ENCODE measurements at regions not wholly inside any gene's neighbourhood (a gene's known extent, or its start where the extent isn't known, plus 50 kb on each side); places are given as distances from the start of the nearest gene placed in this dataset.

- peaks cover 15% of the 10 kb centered on the region for H3K27me3 Mint-ChIP-seq (ENCODE audit: insufficient read depth, low read depth, poor library complexity)
- ATAC-seq, result no peak
Observed at GRCh38 chr12:4012977-4013968, 140.1 kb upstream of the PARP11 start.

DNA sequence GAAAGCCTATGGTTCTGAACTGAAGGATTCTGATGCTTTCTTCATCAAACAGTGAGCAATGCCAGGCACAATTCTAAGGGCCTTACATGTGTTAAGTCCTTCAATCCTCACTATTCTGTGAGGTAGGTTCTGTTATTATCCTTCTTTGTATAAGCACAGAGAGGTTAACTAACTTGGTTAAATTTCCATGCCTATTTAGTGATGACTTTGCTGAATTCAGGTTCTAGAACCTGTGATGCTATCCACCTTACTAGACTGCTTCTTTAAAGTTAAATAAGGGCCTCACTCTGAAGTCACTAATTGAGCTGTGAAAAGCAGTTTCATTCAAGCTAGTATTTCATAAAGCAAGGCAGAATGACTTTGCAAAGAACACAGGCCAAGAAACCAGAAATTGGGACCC is 138.9 kb upstream of the PARP11 start:
- H3K27me3 ChIP-seq (ENCODE audit: insufficient read depth), result no peaks in the 10 kb centered on the region
- H3K27me3 Mint-ChIP-seq (ENCODE audit: insufficient read depth, low read depth, poor library complexity), result peaks cover 10% of the 10 kb centered on the region
- no peaks in the 10 kb centered on the region for H3K79me2 ChIP-seq (replicated peaks; ENCODE audit: insufficient read depth)
- H3K9me3 Mint-ChIP-seq, result peaks cover 3% of the 10 kb centered on the region; the same call in 2 of the 3 replicates
- ATAC-seq (no peak), DNase-seq (ENCODE audit: low spot score) (no peak)
- H3K4me3 Mint-ChIP-seq, result no peak overlapping the region
- H3K4me1 Mint-ChIP-seq, result no peaks in the 10 kb centered on the region; the same call in 2 of the 3 replicates
- H4K20me1 ChIP-seq (replicated peaks; ENCODE audit: insufficient read depth), result no peaks in the 10 kb centered on the region
- H3K4me2 ChIP-seq, result no peak overlapping the region
- H3K4me1 ChIP-seq (ENCODE audit: insufficient read depth), result no peaks in the 10 kb centered on the region
- peaks cover 20% of the 10 kb centered on the region; the same call in 1 of the 2 replicates for H3K9me2 ChIP-seq (ENCODE audit: insufficient read depth)
- H3K36me3 ChIP-seq (ENCODE audit: insufficient read depth), result no peaks in the 10 kb centered on the region
- H3F3A ChIP-seq (replicated peaks; ENCODE audit: low read depth), result no peaks in the 10 kb centered on the region
- H3K4me3 ChIP-seq, result no peak overlapping the region
- H2AFZ ChIP-seq, result no peak overlapping the region
- H3K27ac ChIP-seq (ENCODE audit: low read depth), result no peak overlapping the region
- H3K36me3 Mint-ChIP-seq (ENCODE audit: low read depth), result no peaks in the 10 kb centered on the region; the same call in 2 of the 3 replicates
- no peak overlapping the region for H3K27ac Mint-ChIP-seq
- TF ChIP-seq EZH2 (IDR thresholded peaks at IDR 0.05; ENCODE audit: low read depth, unreplicated experiment) (no peak), STAT1 (IDR thresholded peaks at IDR 0.05; ENCODE audit: unreplicated experiment) (no peak), NANOG (IDR thresholded peaks at IDR 0.05; ENCODE audit: borderline replicate concordance) (no peak), CREB1 (CRISPR knock-in tag; IDR thresholded peaks at IDR 0.05; ENCODE audit: low read depth) (no peak), ZNF331 (CRISPR knock-in tag; IDR thresholded peaks at IDR 0.05; ENCODE audit: low read depth) (no peak), JUNB (IDR thresholded peaks at IDR 0.05; ENCODE audit: unreplicated experiment) (no peak)
- TF ChIP-seq, protein P1, sequence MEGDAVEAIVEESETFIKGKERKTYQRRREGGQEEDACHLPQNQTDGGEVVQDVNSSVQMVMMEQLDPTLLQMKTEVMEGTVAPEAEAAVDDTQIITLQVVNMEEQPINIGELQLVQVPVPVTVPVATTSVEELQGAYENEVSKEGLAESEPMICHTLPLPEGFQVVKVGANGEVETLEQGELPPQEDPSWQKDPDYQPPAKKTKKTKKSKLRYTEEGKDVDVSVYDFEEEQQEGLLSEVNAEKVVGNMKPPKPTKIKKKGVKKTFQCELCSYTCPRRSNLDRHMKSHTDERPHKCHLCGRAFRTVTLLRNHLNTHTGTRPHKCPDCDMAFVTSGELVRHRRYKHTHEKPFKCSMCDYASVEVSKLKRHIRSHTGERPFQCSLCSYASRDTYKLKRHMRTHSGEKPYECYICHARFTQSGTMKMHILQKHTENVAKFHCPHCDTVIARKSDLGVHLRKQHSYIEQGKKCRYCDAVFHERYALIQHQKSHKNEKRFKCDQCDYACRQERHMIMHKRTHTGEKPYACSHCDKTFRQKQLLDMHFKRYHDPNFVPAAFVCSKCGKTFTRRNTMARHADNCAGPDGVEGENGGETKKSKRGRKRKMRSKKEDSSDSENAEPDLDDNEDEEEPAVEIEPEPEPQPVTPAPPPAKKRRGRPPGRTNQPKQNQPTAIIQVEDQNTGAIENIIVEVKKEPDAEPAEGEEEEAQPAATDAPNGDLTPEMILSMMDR (conservative IDR thresholded peaks at IDR 0.05; ENCODE audit: low read depth in 2 of 2), result no peak
- TF ChIP-seq, protein P2, sequence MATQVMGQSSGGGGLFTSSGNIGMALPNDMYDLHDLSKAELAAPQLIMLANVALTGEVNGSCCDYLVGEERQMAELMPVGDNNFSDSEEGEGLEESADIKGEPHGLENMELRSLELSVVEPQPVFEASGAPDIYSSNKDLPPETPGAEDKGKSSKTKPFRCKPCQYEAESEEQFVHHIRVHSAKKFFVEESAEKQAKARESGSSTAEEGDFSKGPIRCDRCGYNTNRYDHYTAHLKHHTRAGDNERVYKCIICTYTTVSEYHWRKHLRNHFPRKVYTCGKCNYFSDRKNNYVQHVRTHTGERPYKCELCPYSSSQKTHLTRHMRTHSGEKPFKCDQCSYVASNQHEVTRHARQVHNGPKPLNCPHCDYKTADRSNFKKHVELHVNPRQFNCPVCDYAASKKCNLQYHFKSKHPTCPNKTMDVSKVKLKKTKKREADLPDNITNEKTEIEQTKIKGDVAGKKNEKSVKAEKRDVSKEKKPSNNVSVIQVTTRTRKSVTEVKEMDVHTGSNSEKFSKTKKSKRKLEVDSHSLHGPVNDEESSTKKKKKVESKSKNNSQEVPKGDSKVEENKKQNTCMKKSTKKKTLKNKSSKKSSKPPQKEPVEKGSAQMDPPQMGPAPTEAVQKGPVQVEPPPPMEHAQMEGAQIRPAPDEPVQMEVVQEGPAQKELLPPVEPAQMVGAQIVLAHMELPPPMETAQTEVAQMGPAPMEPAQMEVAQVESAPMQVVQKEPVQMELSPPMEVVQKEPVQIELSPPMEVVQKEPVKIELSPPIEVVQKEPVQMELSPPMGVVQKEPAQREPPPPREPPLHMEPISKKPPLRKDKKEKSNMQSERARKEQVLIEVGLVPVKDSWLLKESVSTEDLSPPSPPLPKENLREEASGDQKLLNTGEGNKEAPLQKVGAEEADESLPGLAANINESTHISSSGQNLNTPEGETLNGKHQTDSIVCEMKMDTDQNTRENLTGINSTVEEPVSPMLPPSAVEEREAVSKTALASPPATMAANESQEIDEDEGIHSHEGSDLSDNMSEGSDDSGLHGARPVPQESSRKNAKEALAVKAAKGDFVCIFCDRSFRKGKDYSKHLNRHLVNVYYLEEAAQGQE (IDR thresholded peaks at IDR 0.05; ENCODE audit: unreplicated experiment), result no peak

More at GRCh38 chr12:4012977-4013968, 140.1 kb upstream of the PARP11 start:
- DNase-seq (ENCODE audit: low spot score), result no peak
- H3K27ac Mint-ChIP-seq, result no peak overlapping the region
- peaks cover 20% of the 10 kb centered on the region; the same call in 1 of the 2 replicates for H3K9me2 ChIP-seq (ENCODE audit: insufficient read depth)
- no peaks in the 10 kb centered on the region for H4K20me1 ChIP-seq (replicated peaks; ENCODE audit: insufficient read depth)
- no peaks in the 10 kb centered on the region for H3K79me2 ChIP-seq (replicated peaks; ENCODE audit: insufficient read depth)
- no peak overlapping the region for H3K4me3 ChIP-seq
- H3K4me3 Mint-ChIP-seq, result no peak overlapping the region
- TF ChIP-seq, protein P2 (IDR thresholded peaks at IDR 0.05; ENCODE audit: unreplicated experiment), result no peak
- TF ChIP-seq ZNF331 (CRISPR knock-in tag; IDR thresholded peaks at IDR 0.05; ENCODE audit: low read depth) (no peak), CREB1 (CRISPR knock-in tag; IDR thresholded peaks at IDR 0.05; ENCODE audit: low read depth) (no peak), NANOG (IDR thresholded peaks at IDR 0.05; ENCODE audit: borderline replicate concordance) (no peak), EZH2phosphoT487 (IDR thresholded peaks at IDR 0.05; ENCODE audit: unreplicated experiment) (no peak)
- no peaks in the 10 kb centered on the region for H3K27me3 ChIP-seq (ENCODE audit: insufficient read depth)
- H3K27ac ChIP-seq (ENCODE audit: low read depth), result no peak overlapping the region
- H3K4me1 ChIP-seq (ENCODE audit: insufficient read depth), result no peaks in the 10 kb centered on the region
- H3K36me3 Mint-ChIP-seq (ENCODE audit: low read depth), result no peaks in the 10 kb centered on the region; the same call in 2 of the 3 replicates
- no peak overlapping the region for H3K4me2 ChIP-seq
- H3K4me1 Mint-ChIP-seq, result no peaks in the 10 kb centered on the region; the same call in 2 of the 3 replicates
- peaks cover 3% of the 10 kb centered on the region; the same call in 2 of the 3 replicates for H3K9me3 Mint-ChIP-seq
- no peaks in the 10 kb centered on the region for H3F3A ChIP-seq (replicated peaks; ENCODE audit: low read depth)
- no peak overlapping the region for H2AFZ ChIP-seq
- H3K36me3 ChIP-seq (ENCODE audit: insufficient read depth), result no peaks in the 10 kb centered on the region

Measured in GM23338 (cell line).